ENCODE measurements at regions not wholly inside any gene's neighbourhood (a gene's known extent, or its start where the extent isn't known, plus 50 kb on each side); places are given as distances from the start of the nearest gene placed in this dataset.
"Not testable (repeated sequence)": the region's sequence is repeated elsewhere in the genome, so short reads cannot be mapped to it uniquely, and the experiment has no call there.

DNA sequence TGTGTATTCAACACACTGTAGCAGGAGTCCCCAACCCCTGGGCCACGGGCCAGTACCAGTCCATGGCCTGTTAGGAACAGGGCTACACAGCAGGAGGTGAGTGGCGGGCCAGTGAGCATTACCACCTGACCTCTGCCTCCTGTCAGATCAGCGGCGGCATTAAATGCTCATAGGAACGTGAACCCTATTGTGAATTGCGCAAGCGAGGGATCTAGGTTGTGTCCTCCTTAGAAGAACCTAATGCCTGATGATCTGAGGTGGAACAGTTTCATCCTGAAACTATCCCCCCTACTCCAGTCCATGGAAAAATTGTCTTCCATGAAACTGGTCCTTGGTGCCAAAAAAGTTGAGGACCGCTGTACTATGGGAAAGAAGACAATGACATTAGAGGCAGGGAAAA, 386.9 kb downstream of the PREX1 start:
- no peak for DNase-seq (ENCODE audit: low read depth)

- not testable (repeated sequence) for DNase-seq (ENCODE audit: low read depth)
Measured at GRCh38 chr20:48440261-48440660, 387.5 kb downstream of the PREX1 start.

GRCh38 chr20:48437146-48437545, 390.7 kb downstream of the PREX1 start:
- no peak for DNase-seq (ENCODE audit: low read depth)

GRCh38 chr20:48436609-48437008, 391.2 kb downstream of the PREX1 start:
- DNase-seq (ENCODE audit: low read depth), result not testable (repeated sequence)

GRCh38 chr20:48433178-48433577, 394.6 kb downstream of the PREX1 start:
- DNase-seq (ENCODE audit: low read depth), result no peak

DNA sequence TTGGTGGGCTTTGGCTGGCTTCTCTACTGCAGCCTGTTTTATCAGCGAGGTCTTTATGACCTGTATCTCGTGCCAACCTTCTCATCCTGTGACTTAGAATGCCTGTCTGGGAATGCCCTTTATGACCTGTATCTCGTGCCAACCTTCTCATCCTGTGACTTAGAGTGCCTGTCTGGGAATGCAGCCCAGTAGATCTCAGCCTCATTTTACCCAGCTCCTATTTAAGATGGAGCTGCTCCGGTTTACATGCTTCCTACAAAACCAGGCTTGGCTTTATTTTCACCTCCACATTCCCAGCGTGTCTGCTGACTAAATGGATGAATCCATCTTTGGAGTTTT, 395.3 kb downstream of the PREX1 start:
- no peak for DNase-seq (ENCODE audit: low read depth)

GRCh38 chr20:48431653-48432493, 395.9 kb downstream of the PREX1 start:
- no peak for DNase-seq (ENCODE audit: low read depth)

DNA sequence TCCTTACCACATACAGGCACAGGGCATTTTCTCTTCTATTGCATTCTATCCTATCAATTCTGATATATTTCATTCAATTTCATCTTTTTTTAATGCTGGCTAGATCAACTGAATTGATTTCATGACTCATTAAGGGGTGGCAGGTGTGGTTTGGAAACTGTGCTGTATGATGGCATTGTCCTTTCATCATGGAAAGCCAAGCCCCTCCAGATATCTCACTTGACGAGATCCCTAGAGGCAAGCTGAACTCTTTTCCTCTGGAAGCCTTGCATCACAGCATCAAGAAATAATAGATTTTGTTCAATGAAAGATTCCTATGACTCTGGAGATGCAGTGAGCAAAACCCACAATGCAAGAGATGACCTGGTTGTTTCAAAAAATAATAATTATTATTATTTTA, 401.2 kb downstream of the PREX1 start:
- no peak for DNase-seq (ENCODE audit: low read depth)

DNA sequence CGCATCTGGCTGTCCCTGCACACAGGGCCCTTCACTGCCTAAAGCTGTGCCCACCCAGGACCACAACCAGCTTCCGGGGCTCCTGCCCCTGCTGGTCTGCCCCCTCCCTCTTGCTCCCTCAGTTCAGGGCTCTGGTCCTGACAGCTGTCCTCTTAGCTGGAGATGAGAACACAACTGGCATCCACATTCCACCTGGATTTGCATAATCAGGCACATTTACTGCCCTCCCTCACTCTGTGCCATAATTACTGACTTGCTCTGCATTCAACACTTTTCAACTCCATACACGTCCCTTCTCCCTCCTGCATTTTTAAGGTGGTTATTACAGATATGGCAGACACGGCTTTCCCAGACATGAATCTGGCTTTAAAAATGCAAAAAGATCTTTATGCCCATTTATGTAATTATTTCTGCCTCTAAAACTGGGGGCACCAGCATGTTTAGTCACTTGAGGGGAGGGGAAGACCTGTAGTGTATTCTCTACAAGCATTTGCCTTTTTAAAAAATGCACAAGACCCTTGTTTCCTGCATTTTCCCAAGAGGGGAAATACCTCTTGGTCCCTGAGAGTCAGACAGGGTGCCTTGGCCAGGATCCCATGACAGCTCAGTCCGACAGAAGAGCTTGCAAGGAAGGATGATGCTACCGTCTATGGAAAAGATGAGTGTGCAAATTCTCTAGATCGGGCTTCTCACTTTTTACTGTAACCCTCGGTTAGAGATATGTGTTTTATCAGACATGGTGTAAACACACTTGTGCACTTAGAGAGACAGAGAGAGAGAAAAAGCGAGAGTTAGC, 401.8 kb downstream of the PREX1 start:
- DNase-seq (ENCODE audit: low read depth), result no peak

GRCh38 chr20:48425321-48425720, 402.5 kb downstream of the PREX1 start:
- DNase-seq (ENCODE audit: low read depth), result no peak

DNA sequence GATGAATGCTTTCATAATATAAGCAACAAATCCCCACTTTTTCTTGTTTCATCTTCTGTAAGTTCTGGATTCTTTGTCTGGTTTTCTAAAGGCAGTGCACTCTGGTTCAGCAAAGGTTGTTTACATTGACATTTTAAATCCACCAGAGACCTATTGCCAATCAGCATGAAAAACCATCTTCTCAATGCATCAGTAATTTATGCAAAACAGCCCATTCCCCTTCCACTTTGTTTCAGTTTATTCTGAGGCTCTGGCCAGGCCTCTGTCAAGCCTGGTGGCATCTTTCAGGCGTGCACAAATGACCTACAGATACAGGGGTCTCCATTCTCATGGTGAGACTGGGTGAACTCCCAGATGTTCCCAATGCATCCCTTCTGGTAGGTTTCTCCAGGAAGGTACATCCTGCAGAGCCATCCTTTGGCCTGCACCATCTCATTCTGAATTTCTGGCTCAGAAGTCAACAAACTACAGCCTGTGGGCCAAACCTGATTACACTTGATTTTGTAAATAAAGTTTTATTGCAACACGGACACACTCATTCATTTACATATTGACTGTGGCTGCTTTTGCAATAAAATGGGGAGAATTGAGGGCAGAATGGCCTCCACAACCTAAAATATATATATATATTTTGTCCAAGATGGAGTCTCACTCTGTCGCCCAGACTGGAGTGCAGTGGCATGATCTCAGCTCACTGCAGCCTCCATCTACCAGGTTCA, 405.4 kb downstream of the PREX1 start:
- DNase-seq (ENCODE audit: low read depth), result no peak

DNA sequence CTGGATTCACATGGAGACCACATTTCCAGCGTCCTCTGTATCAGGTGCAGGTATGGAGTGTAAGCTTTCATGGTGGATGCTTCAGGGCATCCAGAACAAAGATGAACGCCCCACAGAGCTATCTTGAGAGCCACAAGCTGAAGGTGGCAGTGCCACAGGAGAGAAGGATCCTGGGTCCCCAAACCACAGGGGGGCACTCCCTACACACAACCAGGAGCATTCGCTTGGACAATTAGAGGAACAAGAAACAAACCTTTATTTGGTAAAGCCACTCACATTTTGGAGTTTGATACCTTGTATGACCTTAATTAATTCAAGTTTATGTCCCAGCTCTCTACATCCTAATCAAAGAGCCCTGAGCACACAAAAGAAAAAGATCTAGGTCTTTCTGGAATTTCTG, 406.3 kb downstream of the PREX1 start:
- DNase-seq (ENCODE audit: low read depth), result no peak

DNA sequence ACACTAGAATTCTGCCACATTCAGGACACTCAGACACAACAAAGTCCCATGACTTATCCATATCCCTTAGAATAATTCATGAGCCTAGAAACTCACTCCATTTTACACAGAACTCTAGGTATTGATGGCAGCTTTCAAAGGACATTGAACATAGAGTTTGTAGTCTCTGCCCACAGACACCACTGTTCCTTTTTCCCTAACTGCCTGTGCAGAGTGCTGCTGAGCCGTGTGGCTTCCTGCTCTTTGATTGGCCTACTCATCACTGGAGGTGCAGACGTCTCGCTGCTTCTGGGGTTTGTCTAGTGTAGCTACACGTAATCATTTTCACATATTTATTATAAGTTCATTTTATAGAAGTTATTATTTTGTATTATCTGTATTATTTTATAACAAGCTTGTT, 407.6 kb downstream of the PREX1 start:
- no peak for DNase-seq (ENCODE audit: low read depth)

- DNase-seq (ENCODE audit: low read depth), result no peak
Measured at GRCh38 chr20:48419173-48419572, 408.6 kb downstream of the PREX1 start.

DNA sequence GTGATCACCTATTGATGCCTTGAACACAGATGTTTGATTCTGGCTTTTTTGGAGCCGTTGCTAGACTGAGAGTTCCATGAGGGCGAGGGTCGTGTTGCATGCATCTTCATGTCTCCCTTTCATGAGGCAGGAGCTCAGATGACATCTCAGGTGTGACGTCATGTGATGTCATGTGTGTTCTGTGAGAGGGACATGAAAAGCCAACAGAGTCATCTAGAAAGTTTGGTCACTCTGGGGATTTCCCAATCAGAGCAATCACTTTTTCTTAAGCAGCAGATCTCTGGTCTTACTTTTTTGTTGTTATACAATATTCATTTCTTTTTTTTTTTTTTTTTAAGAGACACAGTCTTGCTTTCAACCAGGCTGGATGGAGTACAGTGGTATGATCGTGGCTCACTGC, 411.8 kb downstream of the PREX1 start:
- DNase-seq (ENCODE audit: low read depth), result no peak

- DNase-seq (ENCODE audit: low read depth), result no peak
Measured at GRCh38 chr20:48414786-48415185, 413.0 kb downstream of the PREX1 start.

- no peak for DNase-seq (ENCODE audit: low read depth)
Measured at GRCh38 chr20:48411919-48412522, 415.8 kb downstream of the PREX1 start.

GRCh38 chr20:48411245-48411644, 416.6 kb downstream of the PREX1 start:
- DNase-seq (ENCODE audit: low read depth), result no peak

GRCh38 chr20:48409055-48409615, 418.7 kb downstream of the PREX1 start:
- no peak for DNase-seq (ENCODE audit: low read depth)

- no peak for DNase-seq (ENCODE audit: low read depth)
Measured at GRCh38 chr20:48407710-48408109, 420.1 kb downstream of the PREX1 start.

GRCh38 chr20:48406912-48407340, 420.9 kb downstream of the PREX1 start:
- DNase-seq (ENCODE audit: low read depth), result no peak

DNA sequence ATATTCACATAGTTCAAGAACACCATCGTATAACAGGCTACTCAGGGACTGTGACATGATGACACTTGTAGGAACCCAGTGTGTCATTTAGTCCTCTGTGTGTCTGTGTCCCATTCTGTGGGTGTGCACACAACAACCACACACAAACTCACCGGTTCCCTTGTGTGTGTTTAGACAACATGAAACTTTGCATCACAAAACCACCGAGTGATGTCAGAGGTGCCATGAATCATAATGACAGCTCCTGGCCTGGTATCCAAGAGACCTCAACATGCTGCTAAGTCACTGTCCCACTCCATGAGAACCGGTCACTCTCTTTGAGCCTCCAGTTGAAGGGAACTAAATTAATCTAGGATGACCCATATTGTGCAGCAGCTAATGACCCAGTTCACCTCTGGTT, 421.3 kb downstream of the PREX1 start:
- no peak for DNase-seq (ENCODE audit: low read depth)
